Retinal pigment epithelial cell (primary cell): ENCODE measurements at regions not wholly inside any gene's neighbourhood (a gene's known extent, or its start where the extent isn't known, plus 50 kb on each side); places are given as distances from the start of the nearest gene placed in this dataset.
"Not testable (repeated sequence)": the region's sequence is repeated elsewhere in the genome, so short reads cannot be mapped to it uniquely, and the experiment has no call there.

Experiments
- DNase-seq: peaks from one replicate; pipeline ENCODE4 v3.0.0-alpha.2; 2010; ENCODE audit warnings: low read depth
- H3K4me3 ChIP-seq: 2 replicates; pipeline ENCODE4 v1.5.1; 2011; ENCODE audit warnings: mild to moderate bottlenecking, low read length, control low read depth, moderate library complexity
- TF ChIP-seq, protein P1 (sequence below): conservative IDR thresholded peaks from 2 replicates; pipeline ENCODE4 v1.5.1; 2011; ENCODE audit warnings: low read depth, low read length, control low read depth, inconsistent platforms

DNA sequence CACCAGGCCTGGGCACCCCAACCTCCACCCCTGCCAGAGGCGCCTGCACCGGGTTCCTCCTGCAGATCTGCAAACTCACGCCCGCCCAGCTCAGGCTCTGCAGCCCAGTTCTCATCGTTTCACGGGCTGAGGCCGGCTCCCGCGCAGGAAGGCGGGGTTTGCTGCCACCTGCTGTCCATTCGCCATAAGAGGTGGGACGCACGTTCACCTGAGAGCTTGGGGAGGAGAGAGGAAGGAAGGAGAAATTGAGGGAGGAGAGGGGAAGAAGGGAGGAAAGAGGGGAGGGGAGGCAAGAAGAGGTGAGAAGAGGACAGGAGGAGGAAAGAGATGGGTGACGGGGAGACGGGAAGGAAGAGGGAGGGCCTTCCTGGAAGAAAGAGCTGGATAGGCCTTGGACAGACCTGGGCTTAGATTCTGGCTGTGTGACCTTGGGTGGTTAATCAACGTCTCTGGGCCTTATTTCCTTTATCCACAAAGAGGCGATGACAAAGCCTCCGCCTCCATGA lies 114.5 kb downstream of the ADRA2C start:
- TF ChIP-seq, protein P1, sequence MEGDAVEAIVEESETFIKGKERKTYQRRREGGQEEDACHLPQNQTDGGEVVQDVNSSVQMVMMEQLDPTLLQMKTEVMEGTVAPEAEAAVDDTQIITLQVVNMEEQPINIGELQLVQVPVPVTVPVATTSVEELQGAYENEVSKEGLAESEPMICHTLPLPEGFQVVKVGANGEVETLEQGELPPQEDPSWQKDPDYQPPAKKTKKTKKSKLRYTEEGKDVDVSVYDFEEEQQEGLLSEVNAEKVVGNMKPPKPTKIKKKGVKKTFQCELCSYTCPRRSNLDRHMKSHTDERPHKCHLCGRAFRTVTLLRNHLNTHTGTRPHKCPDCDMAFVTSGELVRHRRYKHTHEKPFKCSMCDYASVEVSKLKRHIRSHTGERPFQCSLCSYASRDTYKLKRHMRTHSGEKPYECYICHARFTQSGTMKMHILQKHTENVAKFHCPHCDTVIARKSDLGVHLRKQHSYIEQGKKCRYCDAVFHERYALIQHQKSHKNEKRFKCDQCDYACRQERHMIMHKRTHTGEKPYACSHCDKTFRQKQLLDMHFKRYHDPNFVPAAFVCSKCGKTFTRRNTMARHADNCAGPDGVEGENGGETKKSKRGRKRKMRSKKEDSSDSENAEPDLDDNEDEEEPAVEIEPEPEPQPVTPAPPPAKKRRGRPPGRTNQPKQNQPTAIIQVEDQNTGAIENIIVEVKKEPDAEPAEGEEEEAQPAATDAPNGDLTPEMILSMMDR: peak; percentile 79
- DNase-seq: peak; percentile 6
- no peak overlapping the region for H3K4me3 ChIP-seq

DNA sequence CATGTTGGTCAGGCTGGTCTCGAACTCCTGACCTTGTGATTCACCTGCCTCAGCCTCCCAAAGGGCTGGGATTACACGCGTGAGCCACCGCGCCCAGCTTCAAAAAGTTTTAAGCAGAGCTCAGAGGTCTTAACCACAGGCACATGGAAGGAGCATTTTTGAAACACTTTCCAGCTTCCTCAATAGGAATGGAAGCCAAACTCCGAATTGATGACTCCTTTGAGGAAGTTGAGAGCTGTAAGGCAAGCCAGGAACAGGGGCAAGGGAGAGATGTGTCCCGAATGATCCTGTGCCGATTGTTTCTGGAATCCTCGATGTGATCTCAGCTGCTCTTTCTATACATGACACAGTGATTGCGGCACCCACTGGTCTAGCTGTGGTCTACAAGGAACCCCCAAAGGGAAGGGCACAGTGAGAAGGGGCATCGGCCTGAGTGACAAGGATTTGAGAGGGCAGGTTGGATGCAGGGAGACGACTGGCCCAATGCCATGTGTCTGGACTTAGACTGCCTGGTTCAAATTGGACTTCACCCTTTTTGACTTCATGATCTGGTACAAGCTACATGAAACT lies 116.2 kb downstream of the ADRA2C start:
- H3K4me3 ChIP-seq, DNase-seq: not testable (repeated sequence)

DNA sequence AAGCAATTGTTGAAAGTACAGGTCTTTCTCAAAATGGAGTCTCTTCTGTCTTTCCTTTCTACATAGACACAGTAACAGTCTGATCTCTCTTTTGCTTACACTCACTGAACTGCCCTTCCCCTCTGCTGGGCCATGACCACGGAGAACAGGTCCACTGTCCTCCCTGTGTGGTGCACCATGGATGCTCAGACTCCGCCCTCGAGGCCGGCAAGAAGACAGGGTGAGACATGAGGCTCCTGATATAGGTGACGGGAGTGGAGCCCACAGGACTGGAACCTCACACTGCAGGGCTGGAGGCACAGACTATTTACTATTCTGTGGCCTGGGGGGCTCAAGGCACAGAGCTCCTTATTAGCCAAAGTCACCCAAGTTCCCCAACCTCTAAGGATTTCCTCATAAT lies 118.1 kb downstream of the ADRA2C start:
- not testable (repeated sequence) for DNase-seq, H3K4me3 ChIP-seq

DNA sequence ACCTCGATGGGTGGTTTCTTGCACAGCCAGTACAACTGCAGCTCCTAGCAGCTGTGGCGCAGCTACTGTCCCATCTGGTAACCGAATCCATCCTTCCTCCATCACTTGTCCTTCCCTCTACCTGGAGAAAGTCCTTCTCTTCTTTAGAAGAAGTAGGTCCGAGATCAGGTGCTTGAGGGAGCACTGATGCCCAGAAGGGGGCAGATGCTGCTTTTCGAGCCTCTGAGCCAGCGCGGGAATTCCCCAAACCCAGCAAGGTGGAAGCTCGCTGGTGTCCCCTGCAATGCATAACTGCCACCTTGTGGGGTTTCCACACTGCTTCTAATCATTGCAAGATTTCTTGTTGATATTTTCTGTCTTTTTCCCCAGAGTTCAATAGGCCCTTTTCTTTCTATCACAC lies 127.4 kb downstream of the ADRA2C start:
- TF ChIP-seq, protein P1: peak; percentile 23
- DNase-seq, H3K4me3 ChIP-seq: not testable (repeated sequence)

DNA sequence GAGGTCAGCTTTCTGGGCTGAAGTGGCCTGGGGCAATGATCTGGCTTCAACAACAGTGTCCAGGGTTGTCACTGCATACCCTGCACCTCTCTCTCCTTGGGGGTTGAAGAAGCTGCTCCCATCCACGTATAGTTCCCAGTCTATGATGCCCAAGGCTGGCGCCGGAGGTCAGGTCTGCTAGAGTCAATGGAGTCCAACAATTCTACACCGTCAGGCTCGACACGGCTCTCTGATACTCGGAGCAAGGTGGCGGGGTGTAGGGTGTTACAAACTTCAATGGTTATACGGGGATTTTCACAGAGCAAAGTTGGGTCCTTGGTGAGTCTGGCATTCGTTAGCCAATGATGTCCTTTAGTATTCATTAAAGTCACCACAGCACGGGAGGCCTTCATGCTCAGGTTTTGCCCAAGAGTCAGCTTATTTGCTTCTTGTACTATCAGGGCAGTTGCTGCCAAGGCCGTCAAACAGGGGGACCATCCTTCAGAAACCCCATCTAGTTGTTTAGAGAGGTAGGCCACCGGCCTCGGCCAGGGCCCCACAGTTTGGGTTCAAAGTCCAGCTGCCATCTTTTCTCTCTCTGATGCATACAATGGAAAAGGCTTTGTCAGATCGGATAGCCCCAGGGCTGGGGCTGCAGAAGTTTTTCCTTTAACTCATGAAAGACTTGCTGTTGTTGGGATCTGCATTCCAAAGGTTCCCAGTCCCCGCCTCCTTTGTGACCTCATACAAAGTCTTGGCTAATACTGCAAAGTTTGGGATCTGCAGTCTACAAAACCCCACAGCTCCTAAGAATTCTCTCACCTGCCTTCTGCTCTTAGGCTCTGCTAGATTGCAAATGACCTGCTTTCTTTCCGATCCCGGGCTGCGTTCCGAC lies 128.1 kb downstream of the ADRA2C start:
- not testable (repeated sequence) for H3K4me3 ChIP-seq, DNase-seq

DNA sequence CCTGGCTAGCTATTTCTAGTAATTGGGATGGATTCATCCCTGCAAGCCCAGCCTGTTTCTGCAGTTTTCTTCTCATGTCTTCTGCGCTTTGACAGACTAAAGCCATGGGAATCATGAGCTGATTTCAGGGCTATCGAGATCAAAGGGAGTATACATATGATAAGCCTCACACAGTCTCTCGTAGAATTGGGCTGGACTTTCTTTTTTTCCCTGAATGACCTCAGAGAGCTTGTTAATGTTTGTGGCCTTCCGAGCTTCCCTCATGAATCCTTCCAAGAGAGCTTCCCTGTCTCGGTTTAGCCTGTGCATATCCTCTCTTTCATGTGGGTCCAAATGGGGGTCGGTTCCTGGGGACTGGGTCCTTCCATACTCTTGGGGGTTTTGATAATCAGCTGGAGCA lies 130.3 kb downstream of the ADRA2C start:
- H3K4me3 ChIP-seq: no peak overlapping the region
- TF ChIP-seq, protein P1: no peak
- no peak for DNase-seq

DNA sequence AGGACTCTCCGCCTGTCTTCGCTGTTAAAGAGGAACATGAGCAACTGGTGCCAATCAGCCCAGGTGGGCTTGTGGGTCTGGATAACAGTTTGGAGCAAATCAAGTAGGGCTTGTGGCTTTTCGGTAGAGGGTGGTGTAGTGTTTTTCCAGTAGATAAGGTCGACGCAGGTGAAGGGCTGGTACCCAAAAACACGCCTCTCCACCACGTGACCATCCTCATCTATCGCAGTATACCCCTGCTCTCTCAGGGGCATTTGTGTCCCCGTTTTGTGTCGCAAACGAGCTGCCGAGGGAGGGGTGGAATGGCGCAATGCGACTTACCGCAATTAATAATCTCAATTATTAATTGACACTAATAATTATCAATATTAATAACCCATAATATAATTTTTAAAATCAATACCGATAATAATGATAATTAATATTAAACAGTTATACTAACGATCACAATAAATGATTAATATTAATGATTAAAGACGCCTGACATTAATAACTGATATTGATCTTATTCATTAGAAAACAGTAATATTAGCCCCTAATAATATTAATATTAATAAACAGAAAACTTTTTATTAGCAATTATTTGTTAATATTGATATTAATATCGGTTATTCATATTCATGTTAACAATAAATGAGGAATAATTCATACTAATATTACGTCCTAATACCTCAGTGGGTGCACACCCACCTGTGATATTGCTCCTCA lies 130.8 kb downstream of the ADRA2C start:
- DNase-seq, H3K4me3 ChIP-seq: not testable (repeated sequence)

DNA sequence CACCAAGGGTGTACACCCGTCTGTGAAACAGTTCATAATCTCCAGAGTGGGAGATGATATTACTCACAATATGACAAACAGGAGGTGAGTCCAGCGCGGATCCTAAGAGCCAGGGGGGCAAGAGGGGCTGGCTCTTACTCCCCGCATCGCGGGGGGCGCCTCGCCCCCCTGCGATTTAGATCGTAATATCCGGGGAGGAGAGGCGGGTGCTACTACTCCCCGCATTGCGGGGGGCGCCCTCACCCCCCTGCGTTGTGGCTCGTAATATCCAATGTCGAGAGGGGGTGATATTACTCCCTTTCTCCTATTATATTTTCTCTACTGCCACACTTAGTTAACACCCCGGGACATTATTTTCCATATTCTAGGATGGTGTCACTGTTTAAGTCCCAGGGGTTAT lies 131.9 kb downstream of the ADRA2C start:
- H3K4me3 ChIP-seq: no peak overlapping the region
- DNase-seq: no peak
- TF ChIP-seq, protein P1: no peak

DNA sequence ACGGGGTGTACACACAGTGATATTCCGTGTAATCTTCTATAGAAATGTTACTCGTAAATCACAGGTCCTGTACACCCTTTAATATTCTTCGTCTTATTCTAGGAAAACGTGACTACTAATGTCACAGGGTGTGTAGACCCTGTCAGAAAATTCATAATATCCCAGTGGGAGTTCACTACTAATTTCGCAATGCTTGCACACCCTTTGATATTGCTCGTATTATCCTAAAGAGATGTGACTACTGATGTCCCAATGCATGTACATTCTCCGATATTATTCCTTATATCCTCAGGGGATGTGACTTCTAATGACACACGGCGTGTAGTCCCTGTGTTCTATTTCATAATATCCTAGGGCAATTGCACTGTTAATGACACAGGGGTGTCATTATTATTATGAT lies 132.7 kb downstream of the ADRA2C start:
- not testable (repeated sequence) for DNase-seq

DNA sequence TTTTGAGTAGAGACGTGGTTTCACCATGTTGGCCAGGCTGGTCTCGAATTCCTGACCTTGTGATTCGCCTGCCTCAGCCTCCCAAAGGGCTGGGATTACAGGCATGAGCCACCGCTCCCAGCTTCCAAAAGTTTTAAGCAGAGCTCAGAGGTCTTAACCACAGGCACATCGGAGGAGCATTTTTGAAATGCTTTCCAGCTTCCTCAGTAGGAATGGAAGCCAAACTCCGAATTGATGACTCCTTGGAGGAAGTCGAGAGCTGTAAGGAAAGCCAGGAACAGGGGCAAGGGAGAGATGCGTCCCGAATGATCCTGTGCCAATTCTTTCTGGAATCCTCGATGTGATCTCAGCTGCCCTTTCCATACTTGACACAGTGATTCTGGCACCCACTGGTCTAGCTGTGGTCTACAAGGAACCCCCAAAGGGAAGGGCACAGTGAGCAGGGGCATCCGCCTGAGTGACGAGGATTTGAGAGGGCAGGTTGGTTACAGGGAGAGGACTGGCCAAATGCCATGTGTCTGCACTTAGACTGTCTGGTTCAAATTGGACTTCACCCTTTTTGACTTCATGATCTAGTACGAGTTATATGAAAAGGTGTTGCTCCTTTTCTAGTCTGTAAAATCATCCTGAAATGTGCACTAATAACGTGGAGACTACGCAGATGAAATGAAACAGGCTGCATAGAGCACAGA lies 138.2 kb downstream of the ADRA2C start:
- DNase-seq: not testable (repeated sequence)

More for the DNA sequence above, 132.7 kb downstream of the ADRA2C start:
- H3K4me3 ChIP-seq: not testable (repeated sequence)

DNA sequence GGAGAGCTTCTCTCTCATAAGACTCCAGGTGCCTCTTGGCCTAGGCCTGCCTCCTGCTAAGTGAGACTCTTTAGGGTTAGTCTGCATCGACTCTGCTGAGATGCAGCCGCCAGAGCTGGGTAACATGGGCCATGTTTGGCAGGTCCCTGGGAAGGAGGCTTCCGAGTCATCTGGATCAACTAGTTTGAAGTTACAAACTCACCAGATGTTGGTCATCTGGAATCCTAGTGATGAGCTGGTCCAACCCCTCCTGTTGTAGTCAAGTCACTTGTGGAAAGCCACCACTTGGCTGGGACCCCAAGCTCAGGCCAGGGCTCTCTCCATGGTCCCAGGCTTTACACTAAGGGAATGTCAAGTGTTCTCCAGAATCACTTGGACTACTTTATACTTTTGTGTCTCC lies 143.4 kb downstream of the ADRA2C start:
- not testable (repeated sequence) for DNase-seq, H3K4me3 ChIP-seq

More for the DNA sequence above, 138.2 kb downstream of the ADRA2C start:
- H3K4me3 ChIP-seq: not testable (repeated sequence)

DNA sequence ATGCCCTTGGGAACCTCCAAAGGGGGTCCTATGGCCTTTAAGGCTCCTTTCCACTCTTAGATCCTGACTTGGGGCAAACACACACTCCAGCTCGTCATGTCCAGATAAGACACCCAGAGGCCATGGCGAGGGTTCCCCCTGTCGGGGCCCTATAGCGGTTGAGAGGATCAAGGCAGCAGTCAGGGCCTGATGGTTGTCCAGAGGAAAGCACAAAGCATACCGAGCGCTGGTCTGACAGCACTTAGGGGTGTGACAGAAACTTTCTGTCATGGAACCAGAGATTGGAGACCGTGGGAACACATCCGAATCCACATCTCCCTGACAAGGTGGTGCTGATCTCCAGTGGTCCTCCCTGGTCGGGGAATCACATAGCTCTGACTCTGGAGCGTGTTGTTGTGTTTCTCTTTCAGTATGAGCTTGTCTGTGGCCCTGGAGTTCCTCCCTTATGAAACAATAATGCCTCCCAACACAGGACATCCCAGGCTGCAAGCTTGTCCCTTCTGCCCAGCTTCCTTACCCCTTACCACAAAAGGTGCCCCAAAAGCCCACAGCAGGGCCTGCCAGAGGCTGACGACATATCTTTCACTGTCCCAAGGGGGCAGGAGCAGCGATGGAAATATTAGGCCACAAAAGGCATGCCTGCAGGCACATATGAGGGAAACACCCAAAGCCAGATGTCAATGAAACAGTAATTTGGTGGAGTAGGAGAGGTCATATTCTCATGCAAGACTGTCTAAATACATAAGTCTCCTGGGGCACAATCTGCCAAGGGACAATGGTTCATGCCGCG lies 144.2 kb downstream of the ADRA2C start:
- not testable (repeated sequence) for DNase-seq, H3K4me3 ChIP-seq
